Upper lobe of left lung (tissue), 6 donors: ENCODE measurements at regions not wholly inside any gene's neighbourhood (a gene's known extent, or its start where the extent isn't known, plus 50 kb on each side); places are given as distances from the start of the nearest gene placed in this dataset.

Experiments used
- ATAC-seq, 2 donors: fragments of 200-7000 bp; cut with Tn5 transposase; one replicate each; pipeline ENCODE4 v1.9.1; 2022; ENCODE audit warnings: mild to moderate bottlenecking in 2 of 2, moderate library complexity in 2 of 2; ENCODE audit not compliant: low FRiP score in 2 of 2
- DNase-seq, 2 donors: peaks; one replicate each; pipeline ENCODE4 v3.0.0-alpha.2; 2019 to 2020
- H3K27ac ChIP-seq, 4 donors: fragments of 200-600 bp; sonication (generic); one replicate each; pipeline ENCODE4 v1.5.1; 2016 to 2019
- H3K27me3 ChIP-seq, 4 donors: fragments of 200-600 bp; sonication (generic); one replicate each; pipeline ENCODE4 v1.5.1; 2017 to 2019
- H3K36me3 ChIP-seq, 4 donors: fragments of 200-600 bp; sonication (generic); one replicate each; pipeline ENCODE4 v1.5.1; 2016 to 2019
- H3K4me1 ChIP-seq, 4 donors: fragments of 200-600 bp; sonication (generic); one replicate each; pipeline ENCODE4 v1.5.1; 2018 to 2019
- H3K4me3 ChIP-seq, 4 donors: fragments of 200-600 bp; sonication (generic); one replicate each; pipeline ENCODE4 v1.5.1; 2017 to 2019; ENCODE audit warnings: mild to moderate bottlenecking in 2 of 4, moderate library complexity in 1 of 4
- H3K9me3 ChIP-seq, 4 donors: fragments of 200-600 bp; sonication (generic); one replicate each; pipeline ENCODE4 v1.5.1; 2018 to 2019
- EP300 ChIP-seq, 4 donors: sonication (generic); formaldehyde crosslinking; IDR thresholded peaks; one replicate each; pipeline ENCODE4 v1.5.1; 2017; ENCODE audit warnings: antibody characterized with exemption in 4 of 4, control low read depth in 2 of 4
- POLR2A ChIP-seq, 4 donors: fragments of 450-650 bp; IDR thresholded peaks; one replicate each; pipeline ENCODE4 v1.5.1; 2016 to 2017; ENCODE audit warnings: antibody characterized with exemption in 4 of 4, mild to moderate bottlenecking in 2 of 4
- POLR2AphosphoS5 ChIP-seq, 2 donors: sonication (generic); formaldehyde crosslinking; IDR thresholded peaks; one replicate each; pipeline ENCODE4 v1.5.1; 2017; ENCODE audit warnings: antibody characterized with exemption in 2 of 2
- WGBS, 2 donors: methylation state at CpG; one replicate each; pipeline ENCODE4 v1.1.5; 2017 to 2018; 5-methylcytosine and 5-hydroxymethylcytosine counted together
- TF ChIP-seq, protein P1 (sequence below), 6 experiments: fragments of 450-650 bp in 4 of 6; fragments of 200-600 bp in 2 of 6; sonication (generic) in 2 of 6; IDR thresholded peaks; one replicate each; pipeline ENCODE4 v1.5.1; 2016 to 2019; ENCODE audit warnings: antibody characterized with exemption in 6 of 6
- donor health status: DM: no; HTN: no; CAD: no; lungs with moderate emphysema.
- donor health status: DM: no; HTN: yes; CAD: no; lungs with severe emphysema.

DNA sequence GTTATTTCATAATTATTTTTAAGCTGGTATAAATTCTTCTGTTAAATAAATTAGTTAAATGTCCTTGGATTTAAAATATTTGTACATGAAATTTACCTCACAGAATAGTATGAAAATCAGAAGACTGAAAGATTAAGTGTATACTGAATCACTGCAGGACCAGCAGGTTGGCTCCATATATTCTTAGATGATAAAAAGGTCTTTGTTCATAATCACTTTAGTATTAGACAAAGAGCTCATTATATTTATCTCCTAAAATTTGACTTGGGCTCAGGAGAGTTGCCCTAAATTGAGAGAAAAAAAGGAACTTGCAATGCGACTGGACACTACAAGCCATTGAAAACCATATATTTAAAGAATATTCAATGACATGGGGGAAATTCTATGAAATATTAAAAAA, 766.4 kb upstream of the CITED2 start:
- H3K9me3 ChIP-seq = no peaks in the 10 kb centered on the region
- DNase-seq = no peak
- no peaks in the 10 kb centered on the region for H3K27me3 ChIP-seq
- 98 to 100% methylated on average over 1 of the region's 1 CpG for WGBS, 2 donors
- H3K4me3 ChIP-seq = no peak overlapping the region
- no peaks in the 10 kb centered on the region for H3K4me1 ChIP-seq
- no peak for TF ChIP-seq EP300 (IDR thresholded peaks at IDR 0.05)
- TF ChIP-seq POLR2AphosphoS5 (IDR thresholded peaks at IDR 0.05) = no peak
- TF ChIP-seq, protein P1, sequence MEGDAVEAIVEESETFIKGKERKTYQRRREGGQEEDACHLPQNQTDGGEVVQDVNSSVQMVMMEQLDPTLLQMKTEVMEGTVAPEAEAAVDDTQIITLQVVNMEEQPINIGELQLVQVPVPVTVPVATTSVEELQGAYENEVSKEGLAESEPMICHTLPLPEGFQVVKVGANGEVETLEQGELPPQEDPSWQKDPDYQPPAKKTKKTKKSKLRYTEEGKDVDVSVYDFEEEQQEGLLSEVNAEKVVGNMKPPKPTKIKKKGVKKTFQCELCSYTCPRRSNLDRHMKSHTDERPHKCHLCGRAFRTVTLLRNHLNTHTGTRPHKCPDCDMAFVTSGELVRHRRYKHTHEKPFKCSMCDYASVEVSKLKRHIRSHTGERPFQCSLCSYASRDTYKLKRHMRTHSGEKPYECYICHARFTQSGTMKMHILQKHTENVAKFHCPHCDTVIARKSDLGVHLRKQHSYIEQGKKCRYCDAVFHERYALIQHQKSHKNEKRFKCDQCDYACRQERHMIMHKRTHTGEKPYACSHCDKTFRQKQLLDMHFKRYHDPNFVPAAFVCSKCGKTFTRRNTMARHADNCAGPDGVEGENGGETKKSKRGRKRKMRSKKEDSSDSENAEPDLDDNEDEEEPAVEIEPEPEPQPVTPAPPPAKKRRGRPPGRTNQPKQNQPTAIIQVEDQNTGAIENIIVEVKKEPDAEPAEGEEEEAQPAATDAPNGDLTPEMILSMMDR (IDR thresholded peaks at IDR 0.05) = no peak
- TF ChIP-seq POLR2A (IDR thresholded peaks at IDR 0.05) = no peak
- no peak for ATAC-seq
- no peaks in the 10 kb centered on the region for H3K36me3 ChIP-seq
- no peak overlapping the region for H3K27ac ChIP-seq

DNA sequence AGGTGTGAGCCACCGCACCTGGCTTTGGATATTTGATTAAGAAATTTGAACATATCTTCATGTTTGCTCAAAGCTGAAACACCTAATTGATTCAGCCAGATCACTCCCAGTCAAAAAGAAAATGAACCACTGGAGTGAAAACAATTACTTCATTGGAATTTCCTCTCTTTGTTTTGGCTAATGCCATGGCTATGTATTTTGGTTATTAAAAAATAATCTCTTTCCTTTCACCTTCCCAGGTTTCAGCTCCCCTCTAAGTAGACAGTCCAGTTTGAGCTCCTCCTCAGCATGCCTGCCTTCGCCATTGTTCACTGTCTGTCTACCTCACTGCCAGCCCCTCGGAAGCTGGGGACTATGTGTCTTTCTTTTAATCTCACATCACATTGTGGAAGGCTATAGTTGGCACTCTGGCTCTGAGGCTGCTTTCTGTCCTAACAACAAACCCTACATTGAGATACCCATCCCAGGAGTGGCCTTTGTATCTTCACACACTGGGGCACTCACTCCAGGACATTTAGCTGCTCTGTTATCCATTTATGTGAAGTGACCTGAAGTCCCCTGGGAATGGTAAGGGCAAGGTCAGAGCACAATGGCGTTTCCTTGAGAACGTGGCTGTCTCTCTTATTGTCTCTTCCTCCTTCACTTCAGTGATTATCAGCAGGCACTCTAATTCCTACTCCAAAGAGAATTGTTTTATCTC, 764.0 kb upstream of the CITED2 start:
- no peaks in the 10 kb centered on the region for H3K4me1 ChIP-seq
- DNase-seq = no peak
- H3K9me3 ChIP-seq = peaks cover 0 to 3% (median 0%) of the 10 kb centered on the region in 4 donors
- H3K27ac ChIP-seq = no peak overlapping the region
- H3K36me3 ChIP-seq = no peaks in the 10 kb centered on the region
- no peak overlapping the region for H3K4me3 ChIP-seq
- no peaks in the 10 kb centered on the region for H3K27me3 ChIP-seq
- WGBS, 2 donors = 70 to 71% methylated on average over 5 of the region's 5 CpGs
- TF ChIP-seq POLR2A (IDR thresholded peaks at IDR 0.05) = no peak
- no peak for TF ChIP-seq EP300 (IDR thresholded peaks at IDR 0.05)
- no peak for TF ChIP-seq POLR2AphosphoS5 (IDR thresholded peaks at IDR 0.05)
- TF ChIP-seq, protein P1 (IDR thresholded peaks at IDR 0.05) = no peak
- no peak for ATAC-seq

DNA sequence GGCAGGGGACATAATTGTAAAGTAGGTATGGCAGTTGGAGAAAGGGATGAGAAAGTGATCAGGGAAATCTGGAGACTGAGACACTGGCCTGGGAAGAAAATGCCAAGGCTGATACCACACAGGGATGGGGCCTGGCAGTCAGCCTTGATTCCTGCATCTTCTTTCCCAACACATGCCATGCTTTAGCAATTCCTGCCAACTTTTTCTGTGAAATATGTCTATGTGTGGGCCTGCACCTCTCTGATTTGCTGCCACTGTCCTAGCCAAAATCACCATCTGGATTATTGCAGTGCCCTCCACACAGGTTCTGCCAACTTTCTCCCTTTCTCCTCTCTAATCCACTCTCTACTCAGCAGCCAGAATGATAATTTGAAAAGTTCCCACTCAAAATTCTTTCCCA, 759.8 kb upstream of the CITED2 start:
- DNase-seq (no peak), ATAC-seq (no peak)
- H3K4me3 ChIP-seq = no peak overlapping the region
- TF ChIP-seq POLR2A (IDR thresholded peaks at IDR 0.05) = no peak
- no peak for TF ChIP-seq EP300 (IDR thresholded peaks at IDR 0.05)
- TF ChIP-seq, protein P1 (IDR thresholded peaks at IDR 0.05) = no peak
- no peak for TF ChIP-seq POLR2AphosphoS5 (IDR thresholded peaks at IDR 0.05)
- H3K27me3 ChIP-seq = no peaks in the 10 kb centered on the region
- H3K27ac ChIP-seq = no peak overlapping the region
- H3K4me1 ChIP-seq = no peaks in the 10 kb centered on the region
- H3K36me3 ChIP-seq = no peaks in the 10 kb centered on the region
- peaks cover 3 to 9% (median 6%) of the 10 kb centered on the region in 4 donors for H3K9me3 ChIP-seq

DNA sequence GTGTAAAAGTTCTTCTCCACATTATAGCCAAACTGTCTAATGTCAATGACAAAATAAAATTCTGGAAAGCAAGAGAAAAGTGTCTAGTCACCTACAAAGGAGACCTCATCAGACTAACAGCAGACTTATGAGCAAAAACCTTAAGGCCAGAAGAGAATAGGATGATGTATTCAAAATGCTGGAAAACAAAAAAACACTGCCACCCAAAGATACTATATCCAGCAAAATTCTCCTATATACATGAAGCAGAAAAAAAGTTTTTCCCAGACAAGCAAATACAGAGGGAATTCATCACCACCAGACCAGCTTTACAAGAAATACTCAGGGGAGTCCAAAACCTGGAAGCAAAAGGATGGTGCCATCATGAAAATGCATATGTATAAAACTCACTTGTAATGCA, 755.6 kb upstream of the CITED2 start:
- TF ChIP-seq, protein P1 (IDR thresholded peaks at IDR 0.05) = no peak
- TF ChIP-seq EP300 (IDR thresholded peaks at IDR 0.05) (no peak), POLR2AphosphoS5 (IDR thresholded peaks at IDR 0.05) (no peak), POLR2A (IDR thresholded peaks at IDR 0.05) (no peak)
- no peak overlapping the region for H3K4me3 ChIP-seq

DNA sequence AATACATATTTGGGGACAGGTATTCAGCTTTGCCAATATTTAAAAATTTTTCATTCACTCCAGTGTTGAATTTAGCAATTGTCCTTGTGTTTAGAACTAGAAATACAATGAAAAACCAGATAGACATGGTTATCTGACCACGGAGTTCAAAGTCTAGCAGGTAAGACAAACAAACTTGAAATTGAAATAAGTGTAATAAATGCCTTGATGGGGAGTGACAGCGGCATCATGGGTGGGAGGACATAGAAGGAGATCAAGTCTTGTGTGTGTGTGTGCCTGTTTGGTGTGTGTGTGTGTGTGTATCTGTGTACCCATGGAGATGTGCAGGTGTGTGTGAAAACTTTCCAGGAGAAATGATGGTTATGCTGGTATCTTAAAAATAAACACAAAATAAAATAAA, 750.0 kb upstream of the CITED2 start:
- ATAC-seq = no peak

More for the DNA sequence above, 755.6 kb upstream of the CITED2 start:
- no peak for DNase-seq
- no peak for ATAC-seq
- no peak overlapping the region for H3K27ac ChIP-seq
- H3K4me1 ChIP-seq = no peaks in the 10 kb centered on the region
- H3K9me3 ChIP-seq = peaks cover 1 to 21% (median 8%) of the 10 kb centered on the region in 4 donors
- H3K27me3 ChIP-seq = no peaks in the 10 kb centered on the region
- H3K36me3 ChIP-seq = no peaks in the 10 kb centered on the region

More for the DNA sequence above, 750.0 kb upstream of the CITED2 start:
- Histone ChIP-seq H3K27ac (no peak overlapping the region), H3K36me3 (no peaks in the 10 kb centered on the region), H3K4me3 (no peak overlapping the region), H3K27me3 (no peaks in the 10 kb centered on the region), H3K4me1 (no peaks in the 10 kb centered on the region), H3K9me3 (peaks cover 0 to 17% (median 5%) of the 10 kb centered on the region in 4 donors)
- TF ChIP-seq EP300 (IDR thresholded peaks at IDR 0.05) = no peak
- TF ChIP-seq POLR2AphosphoS5 (IDR thresholded peaks at IDR 0.05) = no peak
- no peak for DNase-seq
- WGBS, 2 donors = 71 to 75% methylated on average over 2 of the region's 2 CpGs
